Ishikawa (cell line): ENCODE measurements at regions not wholly inside any gene's neighbourhood (a gene's known extent, or its start where the extent isn't known, plus 50 kb on each side); places are given as distances from the start of the nearest gene placed in this dataset.

Experiments
- CEBPB ChIP-seq: IDR thresholded peaks from 2 replicates; pipeline ENCODE4 v1.6.1; 2012
- EP300 ChIP-seq: IDR thresholded peaks from 2 replicates; pipeline ENCODE4 v1.6.1; 2012; ENCODE audit warnings: borderline replicate concordance
- MAX ChIP-seq: IDR thresholded peaks from 2 replicates; pipeline ENCODE4 v1.6.1; 2012
- NFIC ChIP-seq: IDR thresholded peaks from 2 replicates; pipeline ENCODE4 v1.6.1; 2012
- RAD21 ChIP-seq: IDR thresholded peaks from 2 replicates; pipeline ENCODE4 v1.6.1; 2012; ENCODE audit warnings: low read depth
- TAF1 ChIP-seq: IDR thresholded peaks from 2 replicates; pipeline ENCODE4 v1.6.1; 2012; ENCODE audit warnings: low read depth, mild to moderate bottlenecking
- TCF12 ChIP-seq: IDR thresholded peaks from 2 replicates; pipeline ENCODE4 v1.6.1; 2012; ENCODE audit warnings: low read depth
- TEAD4 ChIP-seq: IDR thresholded peaks from 2 replicates; pipeline ENCODE4 v1.6.1; 2012
- USF1 ChIP-seq: IDR thresholded peaks from 2 replicates; pipeline ENCODE4 v1.6.1; 2012
- YY1 ChIP-seq: IDR thresholded peaks from 2 replicates; pipeline ENCODE4 v1.6.1; 2012; ENCODE audit warnings: low read depth
- ZBTB7A ChIP-seq: IDR thresholded peaks from 2 replicates; pipeline ENCODE4 v1.6.1; 2012; ENCODE audit warnings: low read depth

- TF ChIP-seq YY1 (no peak), TEAD4 (no peak), TAF1 (no peak), CEBPB (no peak), USF1 (no peak), ZBTB7A (no peak), TCF12 (no peak), RAD21 (no peak), NFIC (no peak), EP300 (no peak), MAX (no peak)
Observed at GRCh38 chr2:154600927-154601494, 97.5 kb upstream of the KCNJ3 start.
